GM19397 (cell line): ENCODE measurements at regions not wholly inside any gene's neighbourhood (a gene's known extent, or its start where the extent isn't known, plus 50 kb on each side); places are given as distances from the start of the nearest gene placed in this dataset.

ENCODE experiments used
- ATAC-seq: cut with Tn5 transposase; IDR thresholded peaks from one replicate; pipeline ENCODE4 v1.9.1; 2021; ENCODE audit warnings: mild to moderate bottlenecking, moderate library complexity; ENCODE audit not compliant: unreplicated experiment

GRCh38 chr6:153790876-153791473 is 248.1 kb upstream of the OPRM1 start:
- no peak for ATAC-seq

- no peak for ATAC-seq
Measured at GRCh38 chr6:153790048-153790447, 249.0 kb upstream of the OPRM1 start.

- no peak for ATAC-seq
Measured at GRCh38 chr6:153787341-153787606, 251.8 kb upstream of the OPRM1 start.

GRCh38 chr6:153781306-153781705 is 257.7 kb upstream of the OPRM1 start:
- no peak for ATAC-seq

GRCh38 chr6:153780011-153780410 is 259.0 kb upstream of the OPRM1 start:
- ATAC-seq = no peak

- no peak for ATAC-seq
Measured at GRCh38 chr6:153778216-153778615, 260.8 kb upstream of the OPRM1 start.

- ATAC-seq = no peak
Measured at GRCh38 chr6:153771577-153771976, 267.5 kb upstream of the OPRM1 start.

- no peak for ATAC-seq
Measured at GRCh38 chr6:153767127-153767526, 271.9 kb upstream of the OPRM1 start.

GRCh38 chr6:153758516-153758915 is 280.5 kb upstream of the OPRM1 start:
- ATAC-seq = no peak

- no peak for ATAC-seq
Measured at GRCh38 chr6:153735761-153736160, 303.3 kb upstream of the OPRM1 start.

- no peak for ATAC-seq
Measured at GRCh38 chr6:153729189-153729588, 309.9 kb upstream of the OPRM1 start.

GRCh38 chr6:153727885-153728284 is 311.2 kb upstream of the OPRM1 start:
- no peak for ATAC-seq

GRCh38 chr6:153725456-153725855 is 313.6 kb upstream of the OPRM1 start:
- no peak for ATAC-seq

GRCh38 chr6:153720732-153721131 is 318.3 kb upstream of the OPRM1 start:
- no peak for ATAC-seq

- ATAC-seq = no peak
Measured at GRCh38 chr6:153705429-153705828, 333.6 kb upstream of the OPRM1 start.

- ATAC-seq = no peak
Measured at GRCh38 chr6:153702671-153703070, 336.4 kb upstream of the OPRM1 start.

- ATAC-seq = no peak
Measured at GRCh38 chr6:153698637-153699036, 340.4 kb upstream of the OPRM1 start.

GRCh38 chr6:153698001-153698400 is 341.0 kb upstream of the OPRM1 start:
- no peak for ATAC-seq

GRCh38 chr6:153677522-153677921 is 361.5 kb upstream of the OPRM1 start:
- ATAC-seq = no peak

GRCh38 chr6:153673750-153674149 is 365.3 kb upstream of the OPRM1 start:
- no peak for ATAC-seq

- ATAC-seq = no peak
Measured at GRCh38 chr6:153673225-153673624, 365.8 kb upstream of the OPRM1 start.

GRCh38 chr6:153670403-153671026 is 368.5 kb upstream of the OPRM1 start:
- ATAC-seq = no peak

- no peak for ATAC-seq
Measured at GRCh38 chr6:153668758-153669157, 370.3 kb upstream of the OPRM1 start.
